HFF-Myc (cell line): ENCODE measurements at regions not wholly inside any gene's neighbourhood (a gene's known extent, or its start where the extent isn't known, plus 50 kb on each side); places are given as distances from the start of the nearest gene placed in this dataset.

Source experiments
- DNase-seq: peaks from one replicate; pipeline ENCODE4 v3.0.0-alpha.2; 2011; ENCODE audit warnings: low read depth; ENCODE audit errors: extremely low read depth
- H3K4me3 ChIP-seq: replicated peaks from 2 replicates; pipeline ENCODE4 v1.5.1; 2011; ENCODE audit warnings: low read depth, mild to moderate bottlenecking, control low read depth, low read length
- CTCF ChIP-seq: IDR thresholded peaks from 2 replicates; pipeline ENCODE4 v1.5.1; 2012; ENCODE audit warnings: mild to moderate bottlenecking, low read depth, low read length, control low read depth; ENCODE audit errors: missing control alignments

DNA sequence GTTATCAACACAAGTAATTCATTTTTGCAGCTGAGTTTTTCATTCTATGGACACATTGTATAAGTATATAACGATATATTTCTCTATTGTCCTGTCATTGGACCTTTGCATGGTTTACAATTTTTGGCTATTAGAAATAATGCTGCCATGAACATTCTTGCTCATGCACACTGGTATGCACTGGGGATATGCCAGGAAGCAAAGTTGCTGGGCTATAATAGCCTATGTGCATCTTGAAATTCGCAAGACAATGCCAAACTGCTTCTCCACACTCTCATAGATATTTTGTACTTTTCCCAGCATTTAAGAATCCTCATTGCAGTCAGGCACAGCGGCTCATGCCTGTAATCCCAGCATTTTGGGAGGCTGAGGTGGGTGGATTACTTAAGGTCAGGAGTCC, 852.6 kb upstream of the ID2 start:
- no peak overlapping the region for H3K4me3 ChIP-seq
- no peak for DNase-seq
- no peak for TF ChIP-seq CTCF

GRCh38 chr2:7830616-7831015, 851.2 kb upstream of the ID2 start:
- DNase-seq: no peak
- no peak for TF ChIP-seq CTCF
- no peak overlapping the region for H3K4me3 ChIP-seq

- H3K4me3 ChIP-seq: no peak overlapping the region
- no peak for DNase-seq
- no peak for TF ChIP-seq CTCF
These were observed 846.7 kb upstream of the ID2 start for GRCh38 chr2:7835151-7835550.

DNA sequence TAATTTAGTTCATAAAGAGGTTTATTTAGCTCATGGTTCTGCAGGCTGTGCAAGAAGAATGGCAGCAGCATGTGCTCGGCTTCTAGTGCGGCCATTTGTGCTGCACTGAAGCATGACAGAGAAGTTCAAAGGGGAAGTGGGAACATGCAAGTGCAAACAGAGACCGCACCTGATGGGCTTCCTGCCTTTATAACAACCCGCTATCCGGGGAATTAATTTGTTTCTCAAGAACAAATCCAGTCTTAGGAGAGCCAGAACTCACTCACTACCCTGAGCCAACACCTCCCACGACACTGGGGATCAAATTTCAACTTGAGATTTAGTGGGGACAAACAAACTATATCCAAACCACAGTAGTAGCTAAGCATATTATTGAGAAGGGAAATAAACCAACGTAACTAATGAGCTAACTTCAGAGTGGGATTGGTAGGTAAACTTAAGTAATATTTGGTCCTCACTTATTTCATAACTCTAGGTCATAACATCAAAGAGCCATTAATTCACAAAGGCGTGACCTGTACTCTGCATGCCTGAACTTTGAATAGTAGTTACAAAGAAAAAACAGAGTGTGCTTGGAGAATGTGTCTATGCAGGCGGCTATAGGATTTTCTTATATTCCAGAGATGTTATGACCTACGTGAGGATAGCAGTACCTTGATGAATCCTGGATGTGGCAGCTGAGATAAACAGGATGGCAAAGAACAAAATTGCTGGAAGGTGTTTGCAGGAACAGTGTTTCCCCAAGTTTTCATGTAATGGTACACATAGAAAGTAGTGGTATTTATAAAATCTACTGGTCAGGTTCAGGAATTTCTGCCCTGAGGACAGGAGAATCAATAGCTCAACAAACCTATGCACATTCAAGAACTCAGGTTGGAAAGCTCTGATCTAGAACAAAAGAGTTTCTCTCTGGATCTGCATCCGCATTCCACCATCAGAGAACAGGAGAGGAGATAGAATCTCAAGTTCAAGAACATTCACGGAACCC, 845.9 kb upstream of the ID2 start:
- DNase-seq: no peak
- TF ChIP-seq CTCF: no peak

GRCh38 chr2:7837237-7837760, 844.6 kb upstream of the ID2 start:
- TF ChIP-seq CTCF: no peak
- no peak for DNase-seq
- no peak overlapping the region for H3K4me3 ChIP-seq

More for the DNA sequence above, 845.9 kb upstream of the ID2 start:
- H3K4me3 ChIP-seq: no peak overlapping the region

DNA sequence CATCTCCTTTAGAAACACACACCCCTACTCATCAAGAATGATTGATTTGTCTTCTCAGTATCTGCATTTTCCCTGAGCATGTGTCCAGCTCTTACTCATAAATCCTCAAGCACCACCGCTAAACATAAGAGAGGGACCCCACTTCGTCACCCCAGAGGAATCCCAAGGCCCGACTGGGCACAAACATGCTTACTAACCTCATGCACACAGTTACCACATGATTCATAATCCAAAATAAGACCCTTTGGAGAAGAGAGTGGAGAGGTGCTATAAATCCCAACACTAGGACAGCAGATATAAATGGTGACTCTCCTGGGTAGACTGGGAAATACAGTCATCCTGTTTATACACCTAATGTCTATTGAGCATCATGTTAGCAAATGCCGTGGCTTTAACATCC, 843.2 kb upstream of the ID2 start:
- DNase-seq: no peak
- no peak overlapping the region for H3K4me3 ChIP-seq
- no peak for TF ChIP-seq CTCF
